ENCODE measurements at regions not wholly inside any gene's neighbourhood (a gene's known extent, or its start where the extent isn't known, plus 50 kb on each side); places are given as distances from the start of the nearest gene placed in this dataset.

GRCh38 chr5:176711883-176712282 is 64.6 kb downstream of the TSPAN17 start:
- no peak for DNase-seq

- no peak for DNase-seq
These were observed 65.4 kb downstream of the TSPAN17 start for GRCh38 chr5:176712546-176713304.

- DNase-seq = no peak
These were observed 66.1 kb downstream of the TSPAN17 start for GRCh38 chr5:176713409-176713808.

- no peak for DNase-seq
These were observed 66.8 kb downstream of the TSPAN17 start for GRCh38 chr5:176714067-176714466.

- peak; percentile 71 for DNase-seq
These were observed 69.0 kb downstream of the TSPAN17 start for GRCh38 chr5:176716320-176716719.

- DNase-seq = no peak
These were observed 71.9 kb downstream of the TSPAN17 start for GRCh38 chr5:176719113-176719739.

- no peak for DNase-seq
These were observed 74.2 kb downstream of the TSPAN17 start for GRCh38 chr5:176721509-176721908.

- no peak for DNase-seq
These were observed 75.5 kb downstream of the TSPAN17 start for GRCh38 chr5:176722757-176723156.

- no peak for DNase-seq
These were observed 76.2 kb downstream of the TSPAN17 start for GRCh38 chr5:176723440-176723839.

- DNase-seq = no peak
These were observed 77.2 kb downstream of the TSPAN17 start for GRCh38 chr5:176724472-176724871.

GRCh38 chr5:176725521-176726280 is 78.4 kb downstream of the TSPAN17 start:
- DNase-seq = peak; percentile 70

GRCh38 chr5:176726746-176727527 is 79.7 kb downstream of the TSPAN17 start:
- DNase-seq = no peak

GRCh38 chr5:176727528-176727900 is 80.2 kb downstream of the TSPAN17 start:
- DNase-seq = no peak

GRCh38 chr5:176727983-176728675 is 80.8 kb downstream of the TSPAN17 start:
- no peak for DNase-seq

- DNase-seq = no peak
These were observed 81.5 kb upstream of the UNC5A start for GRCh38 chr5:176728831-176729251.

GRCh38 chr5:176730815-176731475 is 79.4 kb upstream of the UNC5A start:
- DNase-seq = no peak

GRCh38 chr5:176731506-176732160 is 78.7 kb upstream of the UNC5A start:
- peak; percentile 39 for DNase-seq

GRCh38 chr5:176732306-176732705 is 78.1 kb upstream of the UNC5A start:
- DNase-seq = no peak

- DNase-seq = no peak
These were observed 77.5 kb upstream of the UNC5A start for GRCh38 chr5:176732736-176733405.

GRCh38 chr5:176733406-176734262 is 76.7 kb upstream of the UNC5A start:
- DNase-seq = no peak

Data from DMS53 (cell line).